Erythroblast (primary cell): ENCODE measurements at regions not wholly inside any gene's neighbourhood (a gene's known extent, or its start where the extent isn't known, plus 50 kb on each side); places are given as distances from the start of the nearest gene placed in this dataset.

Experiments
- GATA1 ChIP-seq: IDR thresholded peaks from 2 replicates; pipeline ENCODE4 v1.6.1; 2011; ENCODE audit warnings: low read depth, mild to moderate bottlenecking, control low read depth, low read length, moderate library complexity
- POLR2A ChIP-seq: IDR thresholded peaks from 2 replicates; pipeline ENCODE4 v1.6.1; 2011; ENCODE audit warnings: mild to moderate bottlenecking, low read length

DNA sequence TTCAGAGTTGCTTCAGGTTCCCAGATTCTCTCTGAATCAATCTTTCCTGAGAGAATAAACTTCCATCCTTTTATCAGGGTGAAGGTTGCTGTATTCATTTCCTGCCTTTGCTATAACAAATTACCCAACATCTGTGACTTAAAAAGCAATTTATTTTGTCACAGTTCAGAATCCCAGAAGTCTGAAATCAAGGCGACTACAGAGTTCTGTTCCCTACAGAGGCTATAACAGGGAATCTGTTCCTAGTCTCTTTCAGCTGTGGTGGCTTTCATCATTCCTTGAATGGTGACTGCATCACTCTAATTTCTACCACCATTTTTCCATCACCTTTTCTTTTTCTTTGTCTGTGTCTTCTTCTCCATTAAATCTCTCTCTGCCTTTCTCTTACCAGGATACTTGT is 459.3 kb upstream of the PRR20A start:
- TF ChIP-seq POLR2A (no peak), GATA1 (no peak)
